KMS-11 (cell line): ENCODE measurements at regions not wholly inside any gene's neighbourhood (a gene's known extent, or its start where the extent isn't known, plus 50 kb on each side); places are given as distances from the start of the nearest gene placed in this dataset.

Experiments
- H2AFZ ChIP-seq: fragments of 200-600 bp; sonication (generic); 2 replicates; pipeline ENCODE4 v1.6.1; 2016; ENCODE audit warnings: antibody characterized with exemption, mixed run types, low read depth
- H3K27ac ChIP-seq: fragments of 200-600 bp; sonication (generic); 2 replicates; pipeline ENCODE4 v1.6.1; 2016; ENCODE audit warnings: mild to moderate bottlenecking, mixed run types
- H3K27me3 ChIP-seq: fragments of 200-600 bp; sonication (generic); 2 replicates; pipeline ENCODE4 v1.6.1; 2017; ENCODE audit warnings: mild to moderate bottlenecking, low read depth, mixed run types, moderate library complexity; ENCODE audit not compliant: insufficient read depth
- H3K36me3 ChIP-seq: fragments of 200-600 bp; sonication (generic); 2 replicates; pipeline ENCODE4 v1.6.1; 2017; ENCODE audit warnings: mild to moderate bottlenecking, mixed run types; ENCODE audit not compliant: insufficient read depth
- H3K4me1 ChIP-seq: fragments of 200-600 bp; sonication (generic); 2 replicates; pipeline ENCODE4 v1.6.1; 2016; ENCODE audit warnings: mild to moderate bottlenecking, low read depth, mixed run types; ENCODE audit not compliant: poor library complexity, severe bottlenecking
- H3K4me2 ChIP-seq: fragments of 200-600 bp; sonication (generic); 2 replicates; pipeline ENCODE4 v1.7.0; 2016; ENCODE audit warnings: mild to moderate bottlenecking, mixed run types
- H3K4me3 ChIP-seq: fragments of 200-600 bp; sonication (generic); IDR thresholded peaks from 2 replicates; pipeline ENCODE4 v1.6.1; 2017; ENCODE audit warnings: low read depth, low read length, mixed read lengths; ENCODE audit not compliant: insufficient read depth
- H3K79me2 ChIP-seq: fragments of 200-600 bp; sonication (generic); 2 replicates; pipeline ENCODE4 v1.6.1; 2016; ENCODE audit warnings: low read depth, mixed run types; ENCODE audit not compliant: insufficient read depth
- H3K9ac ChIP-seq: fragments of 200-600 bp; sonication (generic); 2 replicates; pipeline ENCODE4 v1.6.1; 2016; ENCODE audit warnings: mild to moderate bottlenecking, mixed run types
- H4K20me1 ChIP-seq: fragments of 200-600 bp; sonication (generic); 2 replicates; pipeline ENCODE4 v1.6.1; 2016; ENCODE audit warnings: mild to moderate bottlenecking, mixed run types; ENCODE audit not compliant: insufficient read depth
- TF ChIP-seq, protein P1 (sequence below): fragments of 200-600 bp; sonication (generic); conservative IDR thresholded peaks from 2 replicates; pipeline ENCODE4 v1.6.1; 2017; ENCODE audit warnings: low read depth, mild to moderate bottlenecking, antibody characterized with exemption, low read length, moderate library complexity, mixed read lengths

- Histone ChIP-seq H3K4me3 (no peak overlapping the region), H3K4me1 (no peaks in the 10 kb centered on the region), H4K20me1 (no peaks in the 10 kb centered on the region), H3K9ac (no peak overlapping the region), H3K36me3 (no peaks in the 10 kb centered on the region), H3K79me2 (no peaks in the 10 kb centered on the region), H3K27ac (no peak overlapping the region), H3K27me3 (no peaks in the 10 kb centered on the region), H2AFZ (no peak overlapping the region), H3K4me2 (no peak overlapping the region)
- TF ChIP-seq, protein P1, sequence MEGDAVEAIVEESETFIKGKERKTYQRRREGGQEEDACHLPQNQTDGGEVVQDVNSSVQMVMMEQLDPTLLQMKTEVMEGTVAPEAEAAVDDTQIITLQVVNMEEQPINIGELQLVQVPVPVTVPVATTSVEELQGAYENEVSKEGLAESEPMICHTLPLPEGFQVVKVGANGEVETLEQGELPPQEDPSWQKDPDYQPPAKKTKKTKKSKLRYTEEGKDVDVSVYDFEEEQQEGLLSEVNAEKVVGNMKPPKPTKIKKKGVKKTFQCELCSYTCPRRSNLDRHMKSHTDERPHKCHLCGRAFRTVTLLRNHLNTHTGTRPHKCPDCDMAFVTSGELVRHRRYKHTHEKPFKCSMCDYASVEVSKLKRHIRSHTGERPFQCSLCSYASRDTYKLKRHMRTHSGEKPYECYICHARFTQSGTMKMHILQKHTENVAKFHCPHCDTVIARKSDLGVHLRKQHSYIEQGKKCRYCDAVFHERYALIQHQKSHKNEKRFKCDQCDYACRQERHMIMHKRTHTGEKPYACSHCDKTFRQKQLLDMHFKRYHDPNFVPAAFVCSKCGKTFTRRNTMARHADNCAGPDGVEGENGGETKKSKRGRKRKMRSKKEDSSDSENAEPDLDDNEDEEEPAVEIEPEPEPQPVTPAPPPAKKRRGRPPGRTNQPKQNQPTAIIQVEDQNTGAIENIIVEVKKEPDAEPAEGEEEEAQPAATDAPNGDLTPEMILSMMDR = no peak
Observed at GRCh38 chr10:64594072-64594471, 1072.9 kb downstream of the REEP3 start.

DNA sequence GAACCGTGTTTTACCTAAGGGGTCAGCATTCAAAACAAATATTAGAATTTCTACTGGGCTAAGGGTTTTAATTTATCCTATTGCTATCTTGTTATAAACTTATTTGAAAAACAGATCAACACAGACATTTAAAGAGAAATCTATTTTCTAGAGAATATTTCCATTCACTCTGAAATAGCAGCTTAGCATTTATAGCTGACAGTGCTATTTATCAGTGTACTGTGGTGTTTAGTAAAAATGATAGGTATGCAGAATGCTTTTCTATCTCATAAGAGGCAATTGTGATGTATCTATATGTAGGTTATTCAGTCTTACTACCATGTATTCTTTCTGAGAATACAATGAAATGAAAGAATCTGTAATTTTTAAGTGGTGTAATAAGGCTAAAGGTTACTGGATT lies 1077.4 kb downstream of the REEP3 start:
- TF ChIP-seq, protein P1 = no peak
- no peaks in the 10 kb centered on the region for H3K4me1 ChIP-seq

GRCh38 chr10:64601298-64601697 lies 1080.1 kb downstream of the REEP3 start:
- Histone ChIP-seq H3K36me3 (no peaks in the 10 kb centered on the region), H4K20me1 (no peaks in the 10 kb centered on the region), H3K27me3 (no peaks in the 10 kb centered on the region), H3K9ac (no peak overlapping the region), H3K27ac (no peak overlapping the region), H3K4me2 (no peak overlapping the region), H3K4me1 (no peaks in the 10 kb centered on the region), H3K4me3 (no peak overlapping the region), H2AFZ (no peak overlapping the region), H3K79me2 (no peaks in the 10 kb centered on the region)
- TF ChIP-seq, protein P1 = no peak

More for the DNA sequence above, 1077.4 kb downstream of the REEP3 start:
- Histone ChIP-seq H3K27me3 (no peaks in the 10 kb centered on the region), H3K36me3 (no peaks in the 10 kb centered on the region), H3K79me2 (no peaks in the 10 kb centered on the region), H3K27ac (no peak overlapping the region), H3K9ac (no peak overlapping the region), H3K4me3 (no peak overlapping the region), H3K4me2 (no peak overlapping the region), H2AFZ (no peak overlapping the region), H4K20me1 (no peaks in the 10 kb centered on the region)

DNA sequence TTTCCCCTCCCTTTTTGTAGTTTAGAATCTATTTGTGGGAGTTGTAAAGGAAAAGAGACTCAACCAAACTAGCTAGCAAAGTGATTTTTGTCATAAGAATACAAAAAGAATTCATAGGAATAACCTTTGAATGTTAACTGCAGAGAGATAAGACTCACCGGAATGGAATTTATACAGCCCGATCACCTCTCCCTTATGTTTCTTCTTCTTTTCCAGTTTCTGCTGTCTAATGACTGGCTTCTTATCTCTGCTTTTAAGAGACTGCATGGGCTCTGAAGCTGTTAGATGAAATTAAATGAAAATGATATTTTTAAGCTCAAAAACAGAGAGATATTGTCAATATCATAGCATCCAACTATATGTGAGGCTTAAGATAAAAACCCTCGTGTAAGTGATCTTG lies 1095.9 kb downstream of the REEP3 start:
- no peak overlapping the region for H3K9ac ChIP-seq
- H3K4me2 ChIP-seq = no peak overlapping the region
- H4K20me1 ChIP-seq = no peaks in the 10 kb centered on the region
- no peaks in the 10 kb centered on the region for H3K79me2 ChIP-seq
- H2AFZ ChIP-seq = no peak overlapping the region
- H3K4me1 ChIP-seq = no peaks in the 10 kb centered on the region
- TF ChIP-seq, protein P1 = no peak
- H3K27ac ChIP-seq = no peak overlapping the region
- H3K4me3 ChIP-seq = no peak overlapping the region
- H3K27me3 ChIP-seq = no peaks in the 10 kb centered on the region
- no peaks in the 10 kb centered on the region for H3K36me3 ChIP-seq
